ENCODE measurements at regions not wholly inside any gene's neighbourhood (a gene's known extent, or its start where the extent isn't known, plus 50 kb on each side); places are given as distances from the start of the nearest gene placed in this dataset.

DNA sequence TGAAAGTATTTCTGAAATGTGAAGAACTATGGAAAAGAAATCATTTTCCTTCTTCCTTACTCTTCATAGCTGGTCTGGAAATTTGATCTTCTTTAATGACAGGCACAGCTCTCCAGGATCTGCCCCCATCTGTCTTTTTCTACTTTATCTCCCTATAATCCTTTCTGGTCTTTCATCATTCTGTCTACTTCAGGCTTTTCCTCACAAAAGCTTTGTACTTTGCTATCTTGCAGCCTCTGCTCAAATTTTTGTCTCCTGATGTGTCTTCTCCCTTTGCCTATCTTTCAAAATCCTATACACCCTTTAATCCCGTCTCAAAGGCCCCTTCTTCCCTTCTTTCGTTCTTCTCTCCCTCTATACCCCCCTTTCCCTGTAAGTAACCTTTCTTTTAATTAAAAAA lies 114.9 kb upstream of the ATP10B start:
- no peak for TF ChIP-seq SUZ12 (IDR thresholded peaks at IDR 0.05; ENCODE audit: extremely low read depth, insufficient read depth, insufficient read length)
- no peak for TF ChIP-seq ZNF274 (IDR thresholded peaks at IDR 0.05; ENCODE audit: low read depth, low read length)

Measured in NT2/D1 (cell line).